NAMALWA (cell line): ENCODE measurements at regions not wholly inside any gene's neighbourhood (a gene's known extent, or its start where the extent isn't known, plus 50 kb on each side); places are given as distances from the start of the nearest gene placed in this dataset.

Source experiments
- DNase-seq: peaks from one replicate; pipeline ENCODE4 v3.0.0-alpha.2; 2015; ENCODE audit warnings: low spot score

- no peak for DNase-seq
Measured at GRCh38 chr6:54440549-54440948, 132.3 kb downstream of the TINAG start.

GRCh38 chr6:54441020-54441419, 132.8 kb downstream of the TINAG start:
- no peak for DNase-seq

- no peak for DNase-seq
Measured at GRCh38 chr6:54441687-54442248, 133.5 kb downstream of the TINAG start.

- DNase-seq, result no peak
Measured at GRCh38 chr6:54445207-54445606, 137.0 kb downstream of the TINAG start.

- no peak for DNase-seq
Measured at GRCh38 chr6:54448617-54449016, 140.4 kb downstream of the TINAG start.

GRCh38 chr6:54451516-54451915, 143.3 kb downstream of the TINAG start:
- DNase-seq, result no peak

- no peak for DNase-seq
Measured at GRCh38 chr6:54463354-54464024, 155.2 kb downstream of the TINAG start.

GRCh38 chr6:54465649-54466300, 157.5 kb downstream of the TINAG start:
- DNase-seq, result no peak

- DNase-seq, result no peak
Measured at GRCh38 chr6:54467384-54467783, 159.1 kb downstream of the TINAG start.

GRCh38 chr6:54473328-54473727, 165.1 kb downstream of the TINAG start:
- no peak for DNase-seq

- no peak for DNase-seq
Measured at GRCh38 chr6:54474898-54475297, 166.7 kb downstream of the TINAG start.

GRCh38 chr6:54481091-54481490, 172.8 kb downstream of the TINAG start:
- DNase-seq, result no peak

GRCh38 chr6:54491431-54491830, 183.2 kb downstream of the TINAG start:
- no peak for DNase-seq

GRCh38 chr6:54493138-54493537, 184.9 kb downstream of the TINAG start:
- no peak for DNase-seq

- no peak for DNase-seq
Measured at GRCh38 chr6:54503144-54503543, 194.9 kb downstream of the TINAG start.

- DNase-seq, result no peak
Measured at GRCh38 chr6:54515013-54515412, 206.8 kb downstream of the TINAG start.

GRCh38 chr6:54515713-54516112, 207.5 kb downstream of the TINAG start:
- no peak for DNase-seq

GRCh38 chr6:54516321-54516720, 208.1 kb downstream of the TINAG start:
- no peak for DNase-seq

GRCh38 chr6:54519161-54519560, 210.9 kb downstream of the TINAG start:
- no peak for DNase-seq

- no peak for DNase-seq
Measured at GRCh38 chr6:54525731-54526130, 217.5 kb downstream of the TINAG start.

GRCh38 chr6:54533567-54533966, 225.3 kb downstream of the TINAG start:
- DNase-seq, result no peak

- DNase-seq, result no peak
Measured at GRCh38 chr6:54535568-54535967, 227.3 kb downstream of the TINAG start.

- DNase-seq, result no peak
Measured at GRCh38 chr6:54541541-54541940, 233.3 kb downstream of the TINAG start.

GRCh38 chr6:54559136-54559535, 250.9 kb downstream of the TINAG start:
- DNase-seq, result no peak
